Right atrium auricular region (tissue), 2 donors: ENCODE measurements at regions not wholly inside any gene's neighbourhood (a gene's known extent, or its start where the extent isn't known, plus 50 kb on each side); places are given as distances from the start of the nearest gene placed in this dataset.

Experiments used
- DNase-seq: peaks from one replicate; pipeline ENCODE4 v3.0.0-alpha.2; 2019; ENCODE audit warnings: low spot score
- H3K27ac ChIP-seq, 2 donors: fragments of 200-600 bp; sonication (generic); 1 replicate in 1 of 2; 2 replicates in 1 of 2; pipeline ENCODE4 v1.5.1; 2016 to 2019
- H3K27me3 ChIP-seq, 2 donors: fragments of 200-600 bp; sonication (generic); one replicate each; pipeline versions ENCODE4 v1.5.1 to v1.6.0; 2017 to 2019
- H3K36me3 ChIP-seq: fragments of 200-600 bp; sonication (generic); one replicate; pipeline ENCODE4 v1.5.1; 2016
- H3K4me1 ChIP-seq, 2 donors: fragments of 200-600 bp; sonication (generic); one replicate each; pipeline versions ENCODE4 v1.5.1 to v1.6.0; 2017 to 2019
- H3K4me3 ChIP-seq, 2 donors: fragments of 200-600 bp; sonication (generic); 1 replicate in 1 of 2; 2 replicates in 1 of 2; pipeline ENCODE4 v1.5.1; 2017 to 2019; ENCODE audit warnings: mild to moderate bottlenecking in 1 of 2, moderate library complexity in 1 of 2
- H3K9me3 ChIP-seq, 2 donors: fragments of 200-600 bp; sonication (generic); one replicate each; pipeline ENCODE4 v1.5.1; 2019
- CTCF ChIP-seq, 2 donors: fragments of 200-600 bp; sonication (generic); IDR thresholded peaks; one replicate each; pipeline ENCODE4 v1.5.1; 2019; ENCODE audit warnings: antibody characterized with exemption in 2 of 2

GRCh38 chr10:44051091-44051490 lies 333.8 kb downstream of the CXCL12 start:
- TF ChIP-seq CTCF (IDR thresholded peaks at IDR 0.05) = no peak
- Histone ChIP-seq H3K36me3 (no peaks in the 10 kb centered on the region), H3K4me1 (peaks cover 0 to 8% of the 10 kb centered on the region in 2 donors), H3K27me3 (no peaks in the 10 kb centered on the region), H3K9me3 (no peaks in the 10 kb centered on the region), H3K4me3 (no peak overlapping the region), H3K27ac (no peak overlapping the region)
- DNase-seq = no peak

- peaks cover 0 to 22% of the 10 kb centered on the region in 2 donors for H3K4me1 ChIP-seq
- no peaks in the 10 kb centered on the region for H3K9me3 ChIP-seq
- no peak for TF ChIP-seq CTCF (IDR thresholded peaks at IDR 0.05)
- no peaks in the 10 kb centered on the region for H3K27me3 ChIP-seq
- DNase-seq = no peak
- H3K27ac ChIP-seq = no peak overlapping the region
- no peaks in the 10 kb centered on the region for H3K36me3 ChIP-seq
- no peak overlapping the region for H3K4me3 ChIP-seq
These were observed 335.4 kb downstream of the CXCL12 start for GRCh38 chr10:44049301-44050015.

- Histone ChIP-seq H3K27me3 (no peaks in the 10 kb centered on the region), H3K36me3 (no peaks in the 10 kb centered on the region), H3K4me1 (peaks cover 0 to 30% of the 10 kb centered on the region in 2 donors), H3K9me3 (no peaks in the 10 kb centered on the region), H3K4me3 (no peak overlapping the region), H3K27ac (no peak overlapping the region)
- no peak for DNase-seq
- no peak for TF ChIP-seq CTCF (IDR thresholded peaks at IDR 0.05)
These were observed 337.5 kb downstream of the CXCL12 start for GRCh38 chr10:44047361-44047760.

GRCh38 chr10:44046605-44047004 lies 338.3 kb downstream of the CXCL12 start:
- Histone ChIP-seq H3K36me3 (no peaks in the 10 kb centered on the region), H3K4me3 (no peak overlapping the region), H3K4me1 (peaks cover 0 to 30% of the 10 kb centered on the region in 2 donors), H3K27me3 (no peaks in the 10 kb centered on the region), H3K27ac (no peak overlapping the region), H3K9me3 (no peaks in the 10 kb centered on the region)
- TF ChIP-seq CTCF (IDR thresholded peaks at IDR 0.05) = peak in 1 of 2 donors; percentile 18
- no peak for DNase-seq

GRCh38 chr10:44045020-44045419 lies 339.9 kb downstream of the CXCL12 start:
- H3K9me3 ChIP-seq = no peaks in the 10 kb centered on the region
- H3K36me3 ChIP-seq = no peaks in the 10 kb centered on the region
- peaks cover 0 to 30% of the 10 kb centered on the region in 2 donors for H3K4me1 ChIP-seq
- no peaks in the 10 kb centered on the region for H3K27me3 ChIP-seq
- TF ChIP-seq CTCF (IDR thresholded peaks at IDR 0.05) = no peak
- no peak overlapping the region for H3K4me3 ChIP-seq
- H3K27ac ChIP-seq = peak overlapping the region; percentile 26 to 56
- DNase-seq = peak; percentile 50

GRCh38 chr10:44044549-44044948 lies 340.3 kb downstream of the CXCL12 start:
- TF ChIP-seq CTCF (IDR thresholded peaks at IDR 0.05) = peak in 1 of 2 donors; percentile 23
- Histone ChIP-seq H3K27me3 (no peaks in the 10 kb centered on the region), H3K27ac (peak overlapping the region; percentile 26 to 56), H3K9me3 (no peaks in the 10 kb centered on the region), H3K4me1 (peaks cover 0 to 30% of the 10 kb centered on the region in 2 donors), H3K36me3 (no peaks in the 10 kb centered on the region), H3K4me3 (no peak overlapping the region)
- peak; percentile 50 for DNase-seq
